ENCODE measurements at regions not wholly inside any gene's neighbourhood (a gene's known extent, or its start where the extent isn't known, plus 50 kb on each side); places are given as distances from the start of the nearest gene placed in this dataset.

DNA sequence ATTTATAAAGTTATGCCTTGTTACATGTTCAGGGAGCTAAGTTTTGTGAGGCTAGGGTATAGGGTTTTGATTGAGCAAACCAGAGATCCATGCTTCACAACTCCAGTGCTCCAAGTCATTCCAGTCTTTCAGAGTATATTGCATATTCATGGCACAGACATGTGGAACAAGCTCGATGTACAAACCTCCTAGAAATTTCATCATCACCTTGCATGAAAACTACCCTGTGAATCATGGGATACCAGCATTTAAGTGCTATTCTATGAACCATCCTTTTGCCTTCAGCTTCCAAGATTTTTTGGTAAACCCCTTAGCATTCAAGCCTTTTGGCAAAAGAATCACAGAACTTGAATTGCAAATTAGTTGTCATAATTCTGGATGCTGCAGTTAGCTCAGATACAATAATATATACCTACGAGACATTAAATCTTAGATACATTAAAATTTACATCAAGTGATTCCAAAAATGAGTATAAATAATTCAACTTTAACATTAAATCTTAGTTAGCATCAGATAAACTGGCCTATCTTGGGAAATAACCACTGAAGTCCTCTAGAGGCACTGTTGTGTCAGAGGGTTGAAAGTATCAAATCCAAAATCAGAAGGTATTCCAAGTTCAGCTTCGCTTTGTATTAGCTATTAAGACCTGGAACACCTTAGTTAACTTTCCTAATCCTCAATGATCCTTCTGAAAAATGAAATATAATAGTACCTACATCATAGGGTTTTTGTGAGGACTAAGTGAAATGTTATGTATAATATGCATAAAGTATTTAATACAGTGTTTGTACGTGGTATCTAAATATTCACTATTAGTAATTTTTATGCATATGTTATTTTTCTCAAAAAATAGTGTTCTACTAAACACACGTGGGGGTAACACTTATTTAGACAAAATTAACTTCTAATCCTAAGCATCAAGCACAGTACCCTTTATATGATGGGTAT lies 55.5 kb upstream of the CABCOCO1 start:
- TF ChIP-seq BACH2 (CRISPR knock-in tag; IDR thresholded peaks at IDR 0.05; ENCODE audit: borderline replicate concordance) (no peak), PATZ1 (CRISPR knock-in tag; IDR thresholded peaks at IDR 0.05; ENCODE audit: borderline replicate concordance) (no peak), GLIS3 (CRISPR knock-in tag; IDR thresholded peaks at IDR 0.05) (no peak), ESRRG (CRISPR knock-in tag; IDR thresholded peaks at IDR 0.05) (no peak), POU6F1 (CRISPR knock-in tag; IDR thresholded peaks at IDR 0.05; ENCODE audit: borderline replicate concordance, low read depth) (no peak), ZFP3 (CRISPR knock-in tag; IDR thresholded peaks at IDR 0.05) (no peak), ARNTL (CRISPR knock-in tag; IDR thresholded peaks at IDR 0.05; ENCODE audit: borderline replicate concordance, low read depth) (no peak), ZC3H10 (CRISPR knock-in tag; IDR thresholded peaks at IDR 0.05) (no peak), RARB (CRISPR knock-in tag; IDR thresholded peaks at IDR 0.05) (no peak)
- TF ChIP-seq, protein P1, sequence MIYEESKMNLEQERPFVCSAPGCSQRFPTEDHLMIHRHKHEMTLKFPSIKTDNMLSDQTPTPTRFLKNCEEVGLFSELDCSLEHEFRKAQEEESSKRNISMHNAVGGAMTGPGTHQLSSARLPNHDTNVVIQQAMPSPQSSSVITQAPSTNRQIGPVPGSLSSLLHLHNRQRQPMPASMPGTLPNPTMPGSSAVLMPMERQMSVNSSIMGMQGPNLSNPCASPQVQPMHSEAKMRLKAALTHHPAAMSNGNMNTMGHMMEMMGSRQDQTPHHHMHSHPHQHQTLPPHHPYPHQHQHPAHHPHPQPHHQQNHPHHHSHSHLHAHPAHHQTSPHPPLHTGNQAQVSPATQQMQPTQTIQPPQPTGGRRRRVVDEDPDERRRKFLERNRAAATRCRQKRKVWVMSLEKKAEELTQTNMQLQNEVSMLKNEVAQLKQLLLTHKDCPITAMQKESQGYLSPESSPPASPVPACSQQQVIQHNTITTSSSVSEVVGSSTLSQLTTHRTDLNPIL (CRISPR knock-in tag; IDR thresholded peaks at IDR 0.05; ENCODE audit: low read depth) = no peak
